Ishikawa (cell line): ENCODE measurements at regions not wholly inside any gene's neighbourhood (a gene's known extent, or its start where the extent isn't known, plus 50 kb on each side); places are given as distances from the start of the nearest gene placed in this dataset.

Experiments
- CEBPB ChIP-seq: IDR thresholded peaks from 2 replicates; pipeline ENCODE4 v1.6.1; 2012
- CREB1 ChIP-seq: IDR thresholded peaks from 2 replicates; pipeline ENCODE4 v1.6.1; 2012; ENCODE audit warnings: low read depth
- EGR1 ChIP-seq: IDR thresholded peaks from 2 replicates; pipeline ENCODE4 v1.6.1; 2012
- EP300 ChIP-seq: IDR thresholded peaks from 2 replicates; pipeline ENCODE4 v1.6.1; 2012; ENCODE audit warnings: borderline replicate concordance
- FOXM1 ChIP-seq: IDR thresholded peaks from 2 replicates; pipeline ENCODE4 v1.6.1; 2012; ENCODE audit warnings: low read depth, borderline replicate concordance
- MAX ChIP-seq: IDR thresholded peaks from 2 replicates; pipeline ENCODE4 v1.6.1; 2012
- NFIC ChIP-seq: IDR thresholded peaks from 2 replicates; pipeline ENCODE4 v1.6.1; 2012
- RAD21 ChIP-seq: IDR thresholded peaks from 2 replicates; pipeline ENCODE4 v1.6.1; 2012; ENCODE audit warnings: low read depth
- REST ChIP-seq: IDR thresholded peaks from 2 replicates; pipeline ENCODE4 v1.6.1; 2012; ENCODE audit warnings: low read depth, mild to moderate bottlenecking
- TAF1 ChIP-seq: IDR thresholded peaks from 2 replicates; pipeline ENCODE4 v1.6.1; 2012; ENCODE audit warnings: low read depth, mild to moderate bottlenecking
- TCF12 ChIP-seq: IDR thresholded peaks from 2 replicates; pipeline ENCODE4 v1.6.1; 2012; ENCODE audit warnings: low read depth
- TEAD4 ChIP-seq: IDR thresholded peaks from 2 replicates; pipeline ENCODE4 v1.6.1; 2012
- USF1 ChIP-seq: IDR thresholded peaks from 2 replicates; pipeline ENCODE4 v1.6.1; 2012
- YY1 ChIP-seq: IDR thresholded peaks from 2 replicates; pipeline ENCODE4 v1.6.1; 2012; ENCODE audit warnings: low read depth
- ZBTB7A ChIP-seq: IDR thresholded peaks from 2 replicates; pipeline ENCODE4 v1.6.1; 2012; ENCODE audit warnings: low read depth

- TF ChIP-seq TEAD4: no peak
- no peak for TF ChIP-seq USF1
- TF ChIP-seq CREB1: no peak
- no peak for TF ChIP-seq TAF1
- TF ChIP-seq TCF12: no peak
- no peak for TF ChIP-seq EGR1
- TF ChIP-seq MAX: no peak
- no peak for TF ChIP-seq FOXM1
- no peak for TF ChIP-seq RAD21
- TF ChIP-seq NFIC: no peak
- TF ChIP-seq EP300: no peak
Measured at GRCh38 chr6:40819182-40819834, 219.7 kb downstream of the UNC5CL start.

- no peak for TF ChIP-seq EGR1
- TF ChIP-seq USF1: no peak
- no peak for TF ChIP-seq EP300
- no peak for TF ChIP-seq NFIC
- TF ChIP-seq RAD21: no peak
- no peak for TF ChIP-seq MAX
- TF ChIP-seq CREB1: no peak
- no peak for TF ChIP-seq ZBTB7A
- TF ChIP-seq YY1: no peak
- TF ChIP-seq REST: no peak
- TF ChIP-seq CEBPB: no peak
- no peak for TF ChIP-seq FOXM1
- no peak for TF ChIP-seq TCF12
- no peak for TF ChIP-seq TEAD4
- no peak for TF ChIP-seq TAF1
Measured at GRCh38 chr6:40817369-40817768, 221.7 kb downstream of the UNC5CL start.

GRCh38 chr6:40816601-40817000, 222.4 kb downstream of the UNC5CL start:
- TF ChIP-seq NFIC: no peak
- no peak for TF ChIP-seq USF1
- TF ChIP-seq TAF1: no peak
- no peak for TF ChIP-seq CEBPB
- TF ChIP-seq YY1: no peak
- no peak for TF ChIP-seq TCF12
- TF ChIP-seq RAD21: no peak

GRCh38 chr6:40815731-40816130, 223.3 kb downstream of the UNC5CL start:
- TF ChIP-seq NFIC: no peak
- no peak for TF ChIP-seq ZBTB7A
- no peak for TF ChIP-seq FOXM1
- TF ChIP-seq REST: no peak
- TF ChIP-seq TAF1: no peak
- no peak for TF ChIP-seq CREB1
- TF ChIP-seq RAD21: no peak
- TF ChIP-seq MAX: no peak
- no peak for TF ChIP-seq YY1
- TF ChIP-seq CEBPB: no peak
- TF ChIP-seq TEAD4: no peak
- TF ChIP-seq EP300: no peak
- no peak for TF ChIP-seq USF1
- TF ChIP-seq TCF12: no peak
- TF ChIP-seq EGR1: no peak

GRCh38 chr6:40810171-40810570, 223.0 kb upstream of the LRFN2 start:
- no peak for TF ChIP-seq CEBPB
- TF ChIP-seq MAX: no peak
- no peak for TF ChIP-seq FOXM1
- TF ChIP-seq EGR1: no peak
- TF ChIP-seq YY1: no peak
- TF ChIP-seq CREB1: no peak
- TF ChIP-seq TCF12: no peak
- no peak for TF ChIP-seq EP300
- no peak for TF ChIP-seq TEAD4
- no peak for TF ChIP-seq REST
- TF ChIP-seq TAF1: no peak
- TF ChIP-seq RAD21: no peak
- no peak for TF ChIP-seq ZBTB7A
- no peak for TF ChIP-seq NFIC
- TF ChIP-seq USF1: no peak
